ENCODE measurements at regions not wholly inside any gene's neighbourhood (a gene's known extent, or its start where the extent isn't known, plus 50 kb on each side); places are given as distances from the start of the nearest gene placed in this dataset.

DNA sequence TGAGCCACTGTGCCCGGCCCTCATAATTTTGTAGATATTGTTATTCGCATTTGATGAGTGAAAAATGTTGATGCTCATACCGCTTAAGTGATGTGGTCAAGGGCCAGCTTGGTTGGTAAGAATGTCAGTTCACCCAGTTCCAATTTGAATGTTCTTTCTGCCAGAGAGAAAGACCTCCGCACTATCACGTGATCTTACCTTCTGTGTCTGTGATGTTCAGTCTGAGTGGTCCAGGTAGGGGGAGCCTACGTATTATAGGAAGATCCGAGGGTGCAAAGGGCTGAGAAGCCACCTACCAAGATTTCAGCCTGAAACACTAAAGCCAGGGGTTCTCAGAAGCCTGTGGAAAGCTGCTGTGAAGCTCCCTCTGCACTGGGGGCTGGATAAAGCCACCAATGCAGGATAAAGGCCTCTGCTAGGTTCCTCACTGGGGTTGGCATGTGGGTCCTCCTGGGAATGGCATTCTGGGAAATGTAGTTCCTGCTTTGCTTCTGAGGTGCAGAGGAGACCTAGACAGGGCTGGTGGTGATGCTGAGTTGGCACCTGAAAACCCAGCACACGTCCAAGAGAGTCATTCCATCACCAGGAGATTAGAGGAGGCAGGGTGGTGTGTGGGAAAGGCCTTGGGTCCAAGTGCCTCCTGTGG is 64.7 kb upstream of the AOAH start:
- 88 to 97% methylated on average over 8 of the region's 8 CpGs for WGBS, 2 donors
- TF ChIP-seq, protein P1, sequence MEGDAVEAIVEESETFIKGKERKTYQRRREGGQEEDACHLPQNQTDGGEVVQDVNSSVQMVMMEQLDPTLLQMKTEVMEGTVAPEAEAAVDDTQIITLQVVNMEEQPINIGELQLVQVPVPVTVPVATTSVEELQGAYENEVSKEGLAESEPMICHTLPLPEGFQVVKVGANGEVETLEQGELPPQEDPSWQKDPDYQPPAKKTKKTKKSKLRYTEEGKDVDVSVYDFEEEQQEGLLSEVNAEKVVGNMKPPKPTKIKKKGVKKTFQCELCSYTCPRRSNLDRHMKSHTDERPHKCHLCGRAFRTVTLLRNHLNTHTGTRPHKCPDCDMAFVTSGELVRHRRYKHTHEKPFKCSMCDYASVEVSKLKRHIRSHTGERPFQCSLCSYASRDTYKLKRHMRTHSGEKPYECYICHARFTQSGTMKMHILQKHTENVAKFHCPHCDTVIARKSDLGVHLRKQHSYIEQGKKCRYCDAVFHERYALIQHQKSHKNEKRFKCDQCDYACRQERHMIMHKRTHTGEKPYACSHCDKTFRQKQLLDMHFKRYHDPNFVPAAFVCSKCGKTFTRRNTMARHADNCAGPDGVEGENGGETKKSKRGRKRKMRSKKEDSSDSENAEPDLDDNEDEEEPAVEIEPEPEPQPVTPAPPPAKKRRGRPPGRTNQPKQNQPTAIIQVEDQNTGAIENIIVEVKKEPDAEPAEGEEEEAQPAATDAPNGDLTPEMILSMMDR (IDR thresholded peaks at IDR 0.05) = no peak
- no peak for TF ChIP-seq POLR2A (IDR thresholded peaks at IDR 0.05)
- intact Hi-C loops (cut with DNase I; ENCODE audit: low total_unique reads) = no loop called here

DNA sequence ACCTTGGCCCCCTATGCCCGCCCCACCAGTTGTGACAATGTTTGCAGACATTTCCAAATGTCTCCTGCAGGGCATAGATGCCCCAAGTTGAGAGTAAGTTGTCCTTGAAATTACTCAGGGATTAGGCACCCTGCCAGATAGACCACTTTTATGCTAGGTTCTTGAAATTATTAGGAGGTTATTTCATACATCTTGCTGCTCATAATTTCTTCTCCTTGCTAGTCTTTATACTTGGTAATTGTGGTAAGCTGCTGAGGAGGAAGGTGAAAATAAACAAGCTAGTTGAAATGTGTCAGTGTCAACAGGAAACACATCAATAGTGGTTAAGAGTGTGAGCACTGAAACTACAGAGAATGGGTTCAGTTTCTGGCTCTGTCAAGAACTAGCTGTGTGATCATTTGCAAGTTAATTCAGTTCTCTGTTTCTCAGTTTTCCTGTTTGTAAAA is 63.7 kb upstream of the AOAH start:
- no peak overlapping the region for H3K4me3 ChIP-seq (ENCODE audit: low read depth, poor library complexity, severe bottlenecking)
- 81 to 96% methylated on average over 1 of the region's 1 CpG for WGBS, 2 donors
- TF ChIP-seq, protein P1 (IDR thresholded peaks at IDR 0.05) = no peak
- no peak for TF ChIP-seq POLR2A (IDR thresholded peaks at IDR 0.05)
- intact Hi-C loops (cut with DNase I; ENCODE audit: low total_unique reads) = no loop called here
- no peak for DNase-seq (ENCODE audit: low spot score in 2 of 2)

More for the DNA sequence above, 64.7 kb upstream of the AOAH start:
- no peak for DNase-seq (ENCODE audit: low spot score in 2 of 2)
- no peak overlapping the region for H3K4me3 ChIP-seq (ENCODE audit: low read depth, poor library complexity, severe bottlenecking)

DNA sequence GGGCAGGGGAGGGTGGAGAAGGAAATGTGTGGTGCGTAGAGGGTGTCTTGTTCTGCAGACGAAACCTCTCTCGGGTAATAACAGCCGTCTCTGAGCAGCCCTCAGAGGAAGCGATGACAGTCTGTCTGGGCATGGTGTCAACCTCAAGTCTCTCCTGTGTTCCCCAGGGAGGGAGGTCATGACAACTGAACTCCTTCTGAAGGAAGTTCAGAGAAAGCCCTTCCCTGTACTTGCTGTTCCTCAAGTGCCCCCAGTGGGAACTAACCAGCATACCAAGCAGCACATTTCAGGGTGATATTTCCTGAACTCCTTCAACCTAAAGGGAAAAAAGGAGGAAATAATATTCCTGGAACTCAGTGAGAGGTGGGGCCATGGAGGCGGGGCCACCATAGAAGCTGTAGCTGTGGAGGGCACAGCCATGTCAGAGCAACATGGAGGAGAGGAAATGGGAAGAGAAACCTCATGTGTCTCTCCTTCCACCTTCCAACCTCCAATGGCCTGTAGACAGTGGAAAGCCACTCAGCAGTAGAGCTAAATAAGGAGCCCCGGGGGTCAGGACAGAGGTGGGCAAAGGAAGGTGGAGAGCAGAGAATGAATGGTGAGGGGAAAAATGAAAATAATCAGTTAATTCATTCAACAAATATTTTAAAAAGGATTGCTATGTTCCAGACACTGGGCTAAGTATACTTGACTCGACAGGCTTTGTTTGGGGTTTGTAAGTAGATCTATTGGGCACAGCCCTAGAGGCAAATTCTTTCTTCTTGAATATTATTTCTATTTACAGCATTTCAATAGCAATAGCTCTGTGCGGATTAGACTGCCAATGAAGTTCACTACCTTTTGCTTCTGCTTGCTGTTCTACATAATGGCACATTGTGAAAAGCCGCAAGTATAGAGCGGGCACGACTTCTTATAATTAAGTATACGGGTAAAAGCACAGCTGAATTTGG is 61.0 kb upstream of the AOAH start:
- WGBS, 2 donors = 33 to 41% methylated on average over 13 of the region's 13 CpGs
- intact Hi-C loops (cut with DNase I; ENCODE audit: low total_unique reads) = no loop called here
- TF ChIP-seq, protein P1 (IDR thresholded peaks at IDR 0.05) = no peak
- TF ChIP-seq POLR2A (IDR thresholded peaks at IDR 0.05) = no peak
- peak in 1 of 2 donors; percentile 55 for DNase-seq (ENCODE audit: low spot score in 2 of 2)
- H3K4me3 ChIP-seq (ENCODE audit: low read depth, poor library complexity, severe bottlenecking) = no peak overlapping the region

GRCh38 chr7:36781011-36781738 is 56.9 kb upstream of the AOAH start:
- TF ChIP-seq POLR2A (IDR thresholded peaks at IDR 0.05) = no peak
- TF ChIP-seq, protein P1 (IDR thresholded peaks at IDR 0.05) = no peak
- DNase-seq (ENCODE audit: low spot score in 2 of 2) = no peak
- WGBS, 2 donors = 68 to 77% methylated on average over 5 of the region's 5 CpGs
- intact Hi-C loops (cut with DNase I; ENCODE audit: low total_unique reads) = no loop called here
- H3K4me3 ChIP-seq (ENCODE audit: low read depth, poor library complexity, severe bottlenecking) = no peak overlapping the region

GRCh38 chr7:36777855-36778254 is 53.6 kb upstream of the AOAH start:
- no peak for DNase-seq (ENCODE audit: low spot score in 2 of 2)
- H3K4me3 ChIP-seq (ENCODE audit: low read depth, poor library complexity, severe bottlenecking) = no peak overlapping the region
- 83 to 84% methylated on average over 4 of the region's 4 CpGs for WGBS, 2 donors
- TF ChIP-seq, protein P1 (IDR thresholded peaks at IDR 0.05) = no peak
- no peak for TF ChIP-seq POLR2A (IDR thresholded peaks at IDR 0.05)
- intact Hi-C loops (cut with DNase I; ENCODE audit: low total_unique reads) = no loop called here

Measured in lower leg skin (tissue), 4 donors.